CD4-positive, alpha-beta T cell treated with Interleukin-6 for 4 hours (primary cell): ENCODE measurements at regions not wholly inside any gene's neighbourhood (a gene's known extent, or its start where the extent isn't known, plus 50 kb on each side); places are given as distances from the start of the nearest gene placed in this dataset.

Experiments used
- DNase-seq: peaks from one replicate; pipeline ENCODE4 v3.0.0-alpha.2; 2020; ENCODE audit warnings: mixed read lengths

- DNase-seq, result no peak
Observed at GRCh38 chr7:79862447-79863210, 272.0 kb upstream of the GNAI1 start.

DNA sequence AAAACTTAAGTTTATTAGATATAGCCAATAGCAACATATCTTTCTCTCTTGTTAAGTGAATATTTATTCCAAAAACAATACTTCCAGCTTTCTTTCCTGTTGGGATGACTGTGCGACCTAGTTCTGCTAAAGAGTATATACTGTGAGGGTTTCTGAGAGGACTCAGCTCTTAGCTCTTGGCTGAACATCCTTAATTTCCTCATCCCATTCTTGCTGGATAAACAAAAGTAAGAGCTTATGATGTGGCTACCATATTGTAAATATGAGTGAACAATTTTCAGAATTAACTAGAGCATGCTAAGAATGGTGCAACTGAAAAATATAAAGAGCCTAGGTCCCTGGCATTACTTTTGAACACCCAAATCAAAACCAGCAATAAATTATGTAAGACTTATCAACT is 279.5 kb upstream of the GNAI1 start:
- no peak for DNase-seq

GRCh38 chr7:79854621-79855020 is 280.0 kb upstream of the GNAI1 start:
- DNase-seq, result no peak

DNA sequence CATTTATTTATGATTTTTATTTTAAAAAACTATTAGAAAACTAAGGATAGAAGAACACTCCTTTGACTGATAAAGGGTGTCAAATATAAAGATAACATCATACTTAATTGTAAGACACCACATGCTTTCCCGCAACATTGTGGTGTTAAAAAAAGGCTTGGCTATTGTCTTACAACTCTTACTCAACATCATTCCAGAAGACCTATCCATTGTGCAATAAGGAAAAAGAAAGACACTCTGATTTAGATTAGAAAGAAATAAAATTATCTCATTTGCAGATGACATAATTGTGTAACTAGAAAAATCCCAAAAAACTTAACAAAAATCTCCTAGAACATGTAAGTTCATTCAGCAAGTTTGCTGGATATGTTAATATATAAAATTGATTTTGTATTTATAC is 296.7 kb upstream of the GNAI1 start:
- no peak for DNase-seq

GRCh38 chr7:79833616-79834015 is 301.0 kb upstream of the GNAI1 start:
- DNase-seq, result no peak

GRCh38 chr7:79828866-79829265 is 305.8 kb upstream of the GNAI1 start:
- no peak for DNase-seq

- no peak for DNase-seq
Observed at GRCh38 chr7:79823246-79823951, 311.2 kb upstream of the GNAI1 start.

GRCh38 chr7:79822620-79823240 is 311.9 kb upstream of the GNAI1 start:
- no peak for DNase-seq

DNA sequence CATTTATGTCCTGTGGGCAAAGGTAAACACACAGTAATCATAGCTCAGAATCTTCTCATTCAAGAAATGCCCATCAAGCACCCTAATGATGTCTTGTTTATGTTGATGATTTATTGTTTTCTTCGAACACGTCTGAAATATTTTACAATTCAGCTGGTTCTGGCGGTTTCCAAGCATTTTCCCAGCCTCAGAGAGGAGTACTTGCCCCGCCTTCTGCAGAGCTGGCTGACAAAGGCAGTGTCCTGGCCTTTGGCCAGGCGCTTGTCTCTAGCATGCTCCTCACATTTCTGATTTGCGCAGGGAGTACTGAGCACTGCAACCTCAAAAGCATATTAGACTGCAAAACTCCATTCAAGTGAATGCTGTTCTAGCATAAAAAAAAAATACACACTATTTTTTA is 314.2 kb upstream of the GNAI1 start:
- DNase-seq, result no peak

- DNase-seq, result no peak
Observed at GRCh38 chr7:79810916-79811315, 323.7 kb upstream of the GNAI1 start.

DNA sequence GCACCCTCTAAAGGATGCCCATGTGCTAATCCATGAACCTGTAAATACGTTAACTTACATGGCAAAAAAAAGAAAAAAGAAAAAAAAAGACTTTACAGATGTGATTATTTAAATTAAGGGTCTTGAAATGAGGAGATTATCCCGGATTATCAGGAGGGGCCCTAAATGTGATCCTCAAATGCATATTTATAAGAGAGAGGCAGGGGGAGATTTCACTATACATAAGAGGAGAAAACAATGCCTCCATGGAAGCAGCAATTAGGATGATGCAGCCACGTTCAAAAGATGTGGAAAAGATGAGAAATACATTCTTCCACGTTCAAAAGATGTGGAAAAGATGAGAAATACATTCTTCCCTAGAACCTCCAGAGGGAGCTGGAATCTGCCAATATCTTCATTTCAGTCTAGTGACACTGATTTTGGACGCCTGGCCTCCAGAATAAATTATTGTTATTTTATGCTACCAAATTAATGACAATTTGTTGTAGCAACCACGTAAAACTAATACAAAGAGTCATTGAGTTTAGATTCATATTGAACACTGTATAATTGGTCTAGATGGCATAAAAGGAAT is 328.4 kb upstream of the GNAI1 start:
- DNase-seq, result no peak

GRCh38 chr7:79790656-79791262 is 337.3 kb upstream of the MAGI2 start:
- no peak for DNase-seq

DNA sequence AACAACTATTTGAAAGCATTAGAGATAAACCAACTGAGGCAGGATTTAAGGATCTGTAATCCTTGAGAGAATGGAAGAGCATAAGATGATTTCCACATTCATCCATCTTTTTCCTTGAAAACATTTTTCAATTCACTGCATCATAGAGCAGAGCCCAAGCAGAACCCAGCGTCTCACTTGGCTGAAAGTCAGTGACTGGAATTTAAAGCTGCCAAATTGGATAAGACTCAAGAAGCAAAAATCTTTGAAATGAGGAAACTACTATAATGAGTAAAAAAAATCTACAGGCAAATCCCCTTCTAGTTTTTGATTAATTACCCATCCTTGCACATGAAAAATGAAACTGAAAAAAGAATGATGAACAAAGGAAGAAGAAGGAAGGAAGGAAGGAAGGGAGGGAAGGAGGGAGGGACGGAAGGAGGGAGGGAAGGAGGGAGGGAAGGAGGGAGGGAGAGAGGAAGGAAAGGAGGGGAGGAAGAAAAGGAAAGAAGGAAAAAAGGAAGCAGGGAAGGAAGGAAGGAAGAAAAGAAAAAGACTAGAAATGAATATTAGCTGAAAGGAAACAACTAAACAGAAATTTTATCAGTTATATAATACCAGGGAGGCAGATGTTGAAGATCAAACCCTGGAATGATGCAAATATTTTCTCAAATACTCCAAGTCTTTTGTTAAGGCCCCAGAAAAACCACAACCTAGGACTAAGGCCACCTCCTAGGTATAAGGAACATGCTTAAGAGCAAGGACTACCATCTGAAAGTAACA is 336.3 kb upstream of the MAGI2 start:
- no peak for DNase-seq

DNA sequence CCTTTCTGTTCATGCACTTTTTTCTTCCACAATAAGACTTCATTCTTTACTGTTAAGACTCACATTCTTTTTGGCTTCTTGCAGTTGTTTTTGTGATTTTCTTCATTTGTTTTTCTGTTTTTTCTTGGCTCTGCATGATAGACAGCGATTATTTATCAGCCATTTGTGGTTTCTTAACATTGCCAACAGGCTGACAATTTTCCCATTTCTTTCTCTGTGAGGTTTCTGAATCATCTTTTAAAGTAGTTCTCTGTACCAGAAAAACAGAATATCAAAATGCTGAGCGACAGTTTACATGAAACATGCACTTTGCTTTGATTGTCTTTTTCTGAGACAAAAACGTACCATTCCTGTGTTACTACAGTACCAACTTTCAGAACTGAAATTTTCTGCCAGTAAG is 334.2 kb upstream of the MAGI2 start:
- no peak for DNase-seq

GRCh38 chr7:79787096-79787495 is 333.6 kb upstream of the MAGI2 start:
- DNase-seq, result no peak

DNA sequence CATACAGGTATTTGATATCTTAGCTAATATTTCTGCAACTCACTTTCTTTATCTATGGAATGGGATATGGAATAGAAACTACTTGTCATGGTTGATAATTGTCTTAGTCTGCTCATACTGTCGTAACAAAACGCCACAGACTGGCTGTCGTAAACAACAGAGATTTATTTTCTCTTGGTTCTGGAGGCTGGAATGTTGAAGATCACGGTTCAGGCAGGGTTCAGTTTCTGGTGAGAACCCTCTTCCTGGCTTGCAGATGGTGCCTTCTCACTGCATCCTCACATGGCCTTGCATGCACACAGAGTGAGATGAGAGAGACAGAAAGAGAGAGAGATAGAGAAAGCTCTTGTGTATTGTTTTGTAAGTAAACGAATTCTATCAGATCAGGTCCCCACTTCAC is 332.7 kb upstream of the MAGI2 start:
- DNase-seq, result no peak

DNA sequence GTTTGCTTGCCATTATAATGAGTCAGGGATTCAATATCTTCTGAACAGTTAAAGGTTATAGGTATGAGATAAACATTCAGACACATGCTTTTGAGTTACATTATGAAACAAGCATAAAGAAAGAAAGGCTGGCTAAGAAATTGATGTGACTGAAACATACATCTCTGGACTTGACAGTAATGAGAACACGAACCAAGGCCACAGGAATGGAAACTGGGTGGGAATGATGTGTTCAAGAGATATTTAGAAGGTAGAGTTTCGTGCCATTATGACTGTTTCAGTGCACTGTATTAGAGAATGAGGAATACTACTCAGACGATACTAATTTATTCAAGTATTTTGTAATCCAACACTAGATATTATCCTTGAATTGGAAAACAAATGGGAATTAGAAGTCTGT is 332.1 kb upstream of the MAGI2 start:
- DNase-seq, result no peak

DNA sequence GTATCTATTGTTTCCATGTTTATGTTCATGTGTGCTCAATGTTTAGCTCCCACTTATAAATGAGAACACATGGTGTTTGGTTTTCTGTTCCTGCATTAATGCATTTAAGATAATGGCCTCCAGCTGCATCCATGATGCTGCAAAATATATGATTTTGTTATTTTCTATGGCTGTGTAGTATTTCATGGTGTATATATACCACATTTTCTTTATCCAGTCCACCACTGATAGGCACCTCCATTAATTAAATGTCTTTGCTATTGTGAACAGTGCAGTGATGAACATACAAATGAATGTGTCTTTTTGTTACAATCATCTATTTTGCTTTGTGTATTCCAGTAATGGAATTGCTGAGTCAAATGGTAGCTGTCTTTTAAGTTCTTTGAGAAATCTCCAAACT is 329.4 kb upstream of the MAGI2 start:
- DNase-seq, result no peak

DNA sequence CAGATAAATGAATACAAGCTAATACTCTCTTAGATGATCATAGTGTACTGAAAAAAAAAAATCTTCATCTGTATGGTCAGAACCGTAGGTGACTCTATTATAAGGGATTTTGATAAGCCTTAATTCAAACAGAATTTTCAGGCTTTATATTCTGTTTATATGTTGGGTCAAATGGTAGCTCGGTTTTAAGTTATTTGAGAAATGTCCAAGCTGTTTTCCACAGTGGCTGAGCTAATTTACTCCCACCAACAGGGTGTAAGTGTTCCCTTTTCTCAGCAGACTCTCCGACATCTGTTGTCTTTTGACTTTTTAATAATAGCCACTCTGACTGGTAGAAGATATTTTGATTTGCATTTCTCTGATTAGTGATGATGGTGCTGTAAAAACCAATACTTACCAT is 328.8 kb upstream of the MAGI2 start:
- no peak for DNase-seq

DNA sequence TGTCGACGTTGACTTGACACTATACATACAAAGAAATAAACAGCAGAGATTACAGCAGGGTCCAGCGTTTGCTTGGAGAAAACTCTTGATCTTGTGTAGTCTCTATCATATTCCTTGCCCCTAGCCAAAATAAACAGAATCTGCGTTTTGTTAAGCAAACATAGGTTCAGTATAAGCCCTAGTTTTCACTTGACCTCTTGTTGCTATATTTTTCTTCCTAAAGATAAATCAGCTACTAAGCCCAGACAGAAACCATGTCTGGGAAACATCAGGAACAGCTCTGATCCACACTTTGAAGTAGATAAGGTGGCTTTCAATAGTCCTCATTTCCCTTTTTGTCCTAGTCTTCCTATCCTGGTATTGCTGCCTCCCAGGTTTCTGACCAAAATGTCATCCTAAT is 328.2 kb upstream of the MAGI2 start:
- DNase-seq, result no peak

DNA sequence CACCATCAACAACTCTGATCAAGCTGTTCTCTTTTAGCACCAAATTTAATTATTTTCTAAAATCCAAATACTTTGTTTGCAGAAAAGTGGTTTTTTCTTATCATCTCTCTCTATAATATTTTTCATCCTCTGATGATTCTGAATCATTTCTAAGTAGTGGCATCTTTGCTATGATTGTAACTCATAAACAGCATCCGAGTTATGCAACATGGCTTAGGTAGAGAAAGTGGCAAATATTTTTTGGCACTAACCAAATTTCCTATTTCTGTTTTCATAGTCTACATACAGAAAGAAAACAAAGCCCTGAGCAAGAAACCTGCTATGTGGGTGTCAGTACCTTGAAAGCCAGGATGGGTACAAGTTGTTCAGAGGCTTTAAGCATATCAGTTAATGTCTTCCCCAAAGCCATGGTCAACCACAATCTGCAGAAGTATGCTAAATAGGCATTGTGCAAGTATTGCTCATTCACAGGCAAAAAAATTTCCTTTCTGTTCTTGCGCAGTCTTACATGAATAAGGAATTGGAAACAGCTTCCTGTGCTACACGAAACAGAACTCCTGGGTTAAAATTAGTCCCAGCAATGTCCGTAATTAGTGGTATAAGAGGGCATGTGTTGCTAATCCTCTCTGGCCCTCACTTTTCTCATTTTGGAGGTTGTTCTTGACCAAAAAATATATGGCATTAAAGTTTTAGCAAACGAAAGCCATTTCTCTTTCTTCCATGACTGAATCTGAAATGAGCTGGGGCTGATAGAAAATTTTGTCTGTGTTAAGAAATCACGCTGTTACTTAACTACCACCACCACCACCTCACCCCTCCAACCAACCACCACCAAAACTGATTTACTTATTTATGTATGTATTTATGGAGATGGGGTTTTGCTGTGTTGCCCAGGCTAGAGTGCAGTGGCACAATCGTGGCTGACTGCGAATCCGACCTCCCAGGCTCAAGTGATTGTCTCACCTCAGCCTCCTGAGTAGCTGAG is 325.6 kb upstream of the MAGI2 start:
- no peak for DNase-seq
